ENCODE measurements at regions not wholly inside any gene's neighbourhood (a gene's known extent, or its start where the extent isn't known, plus 50 kb on each side); places are given as distances from the start of the nearest gene placed in this dataset.

- no peak for DNase-seq (ENCODE audit: low read depth)
- TF ChIP-seq CTCF (IDR thresholded peaks at IDR 0.05; ENCODE audit: insufficient read depth, low read depth, low read length, missing control alignments) = no peak
Observed at GRCh38 chr5:62029303-62029702, 276.7 kb upstream of the KIF2A start.

GRCh38 chr5:62030326-62030725, 275.7 kb upstream of the KIF2A start:
- DNase-seq (ENCODE audit: low read depth) = no peak
- H3K4me3 ChIP-seq (ENCODE audit: low read depth, low read length) = no peak overlapping the region
- no peak for TF ChIP-seq CTCF (IDR thresholded peaks at IDR 0.05; ENCODE audit: insufficient read depth, low read depth, low read length, missing control alignments)

More at GRCh38 chr5:62029303-62029702, 276.7 kb upstream of the KIF2A start:
- no peak overlapping the region for H3K4me3 ChIP-seq (ENCODE audit: low read depth, low read length)

GRCh38 chr5:62038024-62038423, 268.0 kb upstream of the KIF2A start:
- H3K4me3 ChIP-seq (ENCODE audit: low read depth, low read length) = no peak overlapping the region
- DNase-seq (ENCODE audit: low read depth) = no peak
- no peak for TF ChIP-seq CTCF (IDR thresholded peaks at IDR 0.05; ENCODE audit: insufficient read depth, low read depth, low read length, missing control alignments)

GRCh38 chr5:62041156-62041756, 264.8 kb upstream of the KIF2A start:
- DNase-seq (ENCODE audit: low read depth) = no peak
- TF ChIP-seq CTCF (IDR thresholded peaks at IDR 0.05; ENCODE audit: insufficient read depth, low read depth, low read length, missing control alignments) = no peak
- H3K4me3 ChIP-seq (ENCODE audit: low read depth, low read length) = no peak overlapping the region

- H3K4me3 ChIP-seq (ENCODE audit: low read depth, low read length) = no peak overlapping the region
- TF ChIP-seq CTCF (IDR thresholded peaks at IDR 0.05; ENCODE audit: insufficient read depth, low read depth, low read length, missing control alignments) = no peak
- DNase-seq (ENCODE audit: low read depth) = no peak
Observed at GRCh38 chr5:62042007-62042406, 264.0 kb upstream of the KIF2A start.

GRCh38 chr5:62043289-62044280, 262.4 kb upstream of the KIF2A start:
- H3K4me3 ChIP-seq (ENCODE audit: low read depth, low read length) = no peak overlapping the region
- no peak for DNase-seq (ENCODE audit: low read depth)
- no peak for TF ChIP-seq CTCF (IDR thresholded peaks at IDR 0.05; ENCODE audit: insufficient read depth, low read depth, low read length, missing control alignments)
